Amniotic epithelial cell (primary cell): ENCODE measurements at regions not wholly inside any gene's neighbourhood (a gene's known extent, or its start where the extent isn't known, plus 50 kb on each side); places are given as distances from the start of the nearest gene placed in this dataset.

ENCODE experiments used
- DNase-seq: peaks from one replicate; pipeline ENCODE4 v3.0.0-alpha.2; 2010; ENCODE audit warnings: low read depth

DNA sequence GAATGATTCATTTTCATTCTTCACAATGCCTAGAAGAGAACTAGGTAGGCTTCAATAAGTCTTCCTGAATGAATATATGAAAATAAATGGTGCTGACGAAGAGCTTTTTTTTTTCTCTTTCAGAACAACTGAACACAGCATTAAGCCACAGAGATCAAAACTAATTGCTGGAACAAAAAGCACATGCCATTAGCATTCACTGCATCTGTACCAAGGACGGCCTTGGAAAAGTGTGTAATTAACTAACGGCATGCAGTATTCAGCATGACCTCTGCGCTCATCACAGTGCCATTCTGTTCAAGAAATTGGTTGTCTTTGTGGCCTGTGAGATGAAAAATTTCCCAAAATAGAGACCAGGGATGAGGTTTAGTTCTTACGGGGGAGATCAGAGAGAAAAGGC lies 99.3 kb downstream of the NUDT12 start:
- DNase-seq: no peak

DNA sequence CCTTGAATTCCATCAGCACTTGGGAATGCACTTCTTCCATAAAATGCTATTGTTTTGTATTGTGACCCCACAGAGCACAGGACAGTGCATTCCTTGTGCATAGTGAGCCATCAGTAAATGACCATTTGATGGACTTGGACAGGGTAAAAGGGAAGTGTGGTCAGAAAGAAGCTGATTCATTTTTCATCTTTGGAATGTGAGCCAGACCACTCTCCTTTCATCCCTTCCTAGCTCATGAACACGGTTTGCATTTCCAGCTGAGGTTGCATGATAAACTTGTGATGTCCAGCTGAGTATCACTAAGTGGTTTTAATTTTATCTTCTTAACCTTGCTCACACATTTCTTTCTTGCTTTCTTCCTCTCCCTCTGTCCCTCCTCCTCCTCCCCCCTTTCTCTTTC lies 101.3 kb downstream of the NUDT12 start:
- DNase-seq: peak; percentile 80

DNA sequence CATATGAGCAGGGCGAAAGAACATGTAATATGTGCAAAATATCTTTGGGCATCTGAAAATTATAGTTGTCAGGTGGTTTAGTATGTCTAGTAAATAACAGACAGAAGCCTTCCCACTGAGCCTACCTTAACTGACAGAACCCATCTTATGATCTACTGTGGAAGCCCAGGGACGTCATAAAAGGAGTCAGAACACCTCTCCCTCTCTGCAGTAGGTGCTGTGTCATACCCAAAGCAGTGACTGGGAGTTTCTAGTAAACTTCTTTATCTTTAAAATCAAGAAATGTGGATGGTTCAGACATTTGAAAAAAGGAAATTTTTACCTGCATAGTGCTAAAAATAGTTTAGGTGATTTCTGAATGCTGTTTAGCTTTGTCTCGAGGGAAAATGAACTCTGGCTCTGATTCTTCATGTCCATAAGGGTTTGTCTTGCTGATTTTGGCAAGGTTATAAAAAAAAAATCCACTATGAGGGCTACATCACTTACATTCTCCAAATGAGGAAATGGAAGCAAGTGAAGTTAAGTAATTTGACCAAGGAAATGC lies 104.0 kb downstream of the NUDT12 start:
- DNase-seq: no peak

DNA sequence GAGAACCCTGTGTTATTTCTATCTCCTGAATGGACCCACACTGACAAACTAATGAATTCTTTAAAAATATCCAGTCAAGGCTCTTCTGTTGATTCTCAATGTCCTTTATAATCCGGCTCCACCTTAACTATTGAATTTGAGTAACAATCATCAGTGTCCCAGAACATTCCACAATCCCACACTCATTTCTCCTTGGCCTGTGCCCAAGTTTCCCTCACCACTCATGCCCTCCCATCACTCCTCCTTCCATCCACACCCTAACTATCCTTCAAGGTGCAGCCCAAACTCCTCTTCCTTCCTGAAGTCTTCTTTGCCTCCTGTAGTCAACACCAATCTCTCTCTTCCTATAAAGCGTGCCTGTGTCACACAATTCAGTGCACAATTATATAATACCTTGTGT lies 106.1 kb downstream of the NUDT12 start:
- DNase-seq: no peak

DNA sequence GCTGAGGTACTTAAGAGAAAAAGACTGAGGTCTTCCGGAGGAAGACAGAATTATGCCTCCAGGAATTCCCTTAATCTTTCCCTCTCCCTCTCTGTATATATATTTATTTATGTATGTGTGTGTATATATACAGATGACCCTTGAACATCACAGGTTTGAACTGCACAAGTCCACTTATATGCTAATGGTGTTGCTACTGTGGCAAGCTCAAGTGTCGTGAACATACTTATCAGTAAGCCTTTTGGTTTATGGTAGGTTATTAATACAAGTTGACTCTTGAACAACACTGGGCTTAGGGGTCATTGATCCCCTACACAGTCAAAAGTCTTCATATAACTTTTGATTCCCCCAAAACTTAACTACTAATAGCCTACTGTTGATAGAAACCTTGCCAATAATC lies 106.8 kb downstream of the NUDT12 start:
- DNase-seq: no peak

DNA sequence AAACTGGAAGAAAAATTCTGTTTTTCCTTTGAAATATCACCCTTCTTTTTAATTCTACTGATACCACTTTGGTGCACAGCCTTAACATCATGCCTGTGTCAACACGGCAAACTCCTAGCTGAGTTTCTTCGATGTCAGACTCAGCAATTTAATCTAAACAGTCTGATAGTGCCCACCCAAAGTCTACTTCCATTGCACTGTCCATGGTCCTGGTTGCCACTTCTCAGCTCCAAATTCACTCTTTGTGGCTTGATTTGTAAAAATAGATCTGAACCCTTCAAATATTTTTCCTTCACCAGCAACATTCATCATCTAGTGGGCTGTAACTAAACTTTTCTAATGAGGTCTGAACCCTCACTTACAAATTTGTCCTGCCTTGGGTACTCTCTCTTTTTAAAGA lies 107.8 kb downstream of the NUDT12 start:
- DNase-seq: no peak

DNA sequence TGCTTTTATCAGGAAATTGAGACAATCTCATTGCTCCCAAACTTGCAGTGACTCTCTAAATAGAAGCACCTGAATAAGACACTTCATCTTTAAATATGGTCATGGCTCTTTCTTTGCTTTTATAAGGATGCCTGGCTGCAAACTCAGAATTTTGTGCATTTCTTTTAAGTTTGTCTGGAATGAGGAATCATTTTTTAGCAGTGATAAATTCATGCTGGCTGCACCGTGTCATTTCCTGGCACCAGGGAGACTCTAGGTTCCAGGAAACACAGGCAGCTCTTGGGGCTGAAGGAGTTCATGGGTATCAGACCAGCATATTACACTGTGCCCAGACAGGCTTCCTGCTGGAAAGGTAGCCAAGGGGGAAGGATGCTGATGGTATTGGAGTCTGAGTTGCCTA lies 109.9 kb downstream of the NUDT12 start:
- DNase-seq: no peak

DNA sequence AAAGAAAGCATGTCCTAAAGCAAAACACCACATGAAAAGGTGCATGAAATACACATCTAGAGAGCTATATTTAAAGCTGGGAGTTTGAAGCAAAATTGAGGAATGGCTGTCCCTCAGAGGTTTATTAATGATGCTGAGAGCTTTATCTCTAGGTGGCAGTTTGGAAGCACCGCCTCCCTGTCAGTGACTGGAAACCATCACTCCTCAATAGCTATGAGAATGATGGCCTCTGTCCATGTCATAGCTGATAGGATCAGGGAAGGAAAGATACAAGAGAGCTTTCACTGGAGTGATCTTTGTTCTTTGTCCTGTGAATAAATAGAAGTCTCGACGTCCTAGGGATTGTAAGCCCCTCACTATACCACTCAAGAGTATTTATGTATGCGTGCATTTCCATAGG lies 110.5 kb downstream of the NUDT12 start:
- DNase-seq: no peak

DNA sequence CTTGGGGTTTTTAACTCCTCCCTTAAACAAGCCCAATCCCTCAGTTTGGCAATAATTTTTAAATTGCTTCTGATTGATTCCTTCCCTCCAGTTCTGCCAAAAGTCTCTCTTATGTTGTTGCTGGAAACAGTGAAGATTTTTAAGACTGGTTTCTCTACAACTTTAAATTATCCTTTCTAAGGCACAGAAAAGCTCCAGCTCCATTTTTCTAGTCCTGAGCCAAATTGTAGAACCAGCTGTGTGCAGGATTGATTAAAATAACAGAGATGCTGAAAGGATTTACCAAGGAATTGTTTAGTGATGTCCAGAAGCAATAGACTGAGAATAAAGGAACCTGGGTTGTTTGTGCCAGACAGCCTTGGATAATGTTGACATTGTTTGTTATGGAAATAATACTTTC lies 111.3 kb downstream of the NUDT12 start:
- no peak for DNase-seq

DNA sequence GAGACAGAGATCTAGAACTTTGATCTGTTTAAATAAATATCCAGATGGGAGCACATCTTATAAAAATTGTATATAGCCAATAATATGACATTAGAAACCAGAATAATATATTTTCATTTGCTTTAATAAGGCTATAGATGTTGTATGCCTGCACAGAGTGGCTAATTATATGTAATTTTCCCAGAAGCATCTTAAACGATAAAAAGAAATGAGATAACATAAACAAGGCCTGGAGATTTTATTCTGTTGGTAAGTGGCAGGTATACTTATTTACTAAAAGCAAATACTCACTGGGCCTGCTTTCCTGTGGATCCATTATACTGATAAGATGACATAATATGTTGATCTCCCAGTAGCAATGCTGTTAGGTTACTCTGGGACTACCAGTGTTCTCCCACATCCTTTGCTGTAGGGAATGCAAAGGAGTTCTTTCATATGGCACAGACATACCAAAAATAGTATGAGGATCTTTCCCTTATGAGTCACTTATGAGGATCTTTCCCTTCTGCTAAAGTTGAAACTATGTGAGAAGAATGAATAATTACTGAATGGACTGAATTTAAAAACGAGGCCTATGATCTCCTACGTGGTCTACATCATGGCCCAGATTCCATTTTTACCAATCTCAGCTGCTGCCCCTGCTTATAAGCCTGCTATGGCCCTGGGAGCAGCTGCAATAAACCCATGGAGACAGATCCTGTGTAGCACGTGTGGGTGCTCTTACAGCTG lies 112.1 kb downstream of the NUDT12 start:
- DNase-seq: peak; percentile 79

DNA sequence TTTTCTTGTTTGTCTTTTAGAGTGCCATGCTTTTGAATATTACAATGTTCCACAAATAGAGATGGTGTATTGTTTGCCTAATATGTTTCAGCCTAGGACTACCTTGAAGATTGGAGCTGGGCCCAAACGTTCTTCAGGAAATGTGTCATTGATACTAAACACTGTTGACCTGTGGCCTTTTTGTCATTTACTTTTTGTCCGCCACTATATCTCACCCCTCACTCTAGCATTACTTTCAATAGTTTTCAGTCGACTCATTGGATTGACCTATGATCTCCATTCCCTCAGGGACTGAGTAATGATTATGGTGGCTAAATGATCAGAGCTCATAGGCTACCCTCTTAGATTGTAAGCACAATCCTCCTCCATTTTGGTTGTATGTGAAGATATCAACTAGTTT lies 115.8 kb downstream of the NUDT12 start:
- DNase-seq: no peak

DNA sequence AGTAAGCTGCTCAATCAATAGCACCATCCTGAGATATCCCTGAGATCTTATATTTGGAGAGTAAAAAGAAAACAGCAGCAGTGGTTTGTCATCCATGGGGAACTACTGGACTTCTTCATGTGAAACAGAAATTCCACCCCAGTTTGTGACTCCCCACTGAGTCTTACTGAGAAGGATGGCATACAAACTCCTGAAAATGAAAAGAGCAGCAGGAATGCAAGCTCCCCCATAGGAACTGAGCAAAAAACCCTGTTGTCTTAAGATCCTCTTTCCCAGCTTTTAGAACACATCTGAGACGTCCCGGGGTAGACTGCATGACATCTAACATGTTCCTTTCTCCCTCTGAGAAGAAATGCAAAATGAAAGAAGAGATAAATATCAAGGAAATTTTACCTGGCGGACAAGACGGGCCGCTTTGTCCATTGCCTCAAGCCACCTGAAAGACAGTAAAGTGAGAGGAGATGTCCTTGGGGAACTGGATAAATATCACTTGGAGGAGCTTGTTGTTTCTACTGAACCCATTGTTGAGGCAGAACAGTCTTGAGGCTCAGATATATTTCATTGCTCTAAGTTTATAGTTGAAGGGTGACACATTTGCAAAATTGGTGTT lies 117.1 kb downstream of the NUDT12 start:
- no peak for DNase-seq

DNA sequence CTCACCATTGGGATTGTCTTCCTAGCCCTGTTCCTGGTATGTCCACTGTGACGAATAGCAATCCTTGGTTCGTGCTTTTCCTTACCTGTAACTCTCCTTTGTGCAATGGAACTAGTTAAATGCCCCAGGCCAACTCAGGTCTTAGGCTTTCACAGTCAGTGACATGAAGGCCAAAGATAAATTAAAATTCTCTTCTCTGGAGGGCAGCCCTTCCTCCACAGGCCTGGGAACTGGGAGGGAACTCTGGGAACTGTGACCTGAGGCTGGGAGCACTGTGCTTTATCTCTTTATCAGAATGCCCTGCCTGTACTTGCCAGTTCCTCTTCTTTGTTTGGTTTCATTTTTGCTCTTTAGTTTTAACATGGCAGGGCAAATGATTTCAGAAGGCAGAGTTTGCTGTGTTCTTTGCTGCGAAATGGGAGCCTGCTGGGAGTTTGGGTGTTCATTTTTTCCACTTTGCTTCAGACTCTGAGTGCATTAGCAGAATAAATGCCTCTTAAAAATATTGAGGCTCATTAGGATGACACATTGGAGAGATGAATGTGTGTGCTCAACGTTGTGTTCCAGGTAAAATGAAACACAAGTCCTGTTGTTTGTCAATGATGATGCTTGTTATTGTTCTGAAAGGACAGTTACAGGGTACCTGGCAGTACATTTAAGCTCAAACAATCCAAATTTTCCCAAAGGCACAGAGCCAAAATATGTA lies 118.1 kb downstream of the NUDT12 start:
- no peak for DNase-seq

DNA sequence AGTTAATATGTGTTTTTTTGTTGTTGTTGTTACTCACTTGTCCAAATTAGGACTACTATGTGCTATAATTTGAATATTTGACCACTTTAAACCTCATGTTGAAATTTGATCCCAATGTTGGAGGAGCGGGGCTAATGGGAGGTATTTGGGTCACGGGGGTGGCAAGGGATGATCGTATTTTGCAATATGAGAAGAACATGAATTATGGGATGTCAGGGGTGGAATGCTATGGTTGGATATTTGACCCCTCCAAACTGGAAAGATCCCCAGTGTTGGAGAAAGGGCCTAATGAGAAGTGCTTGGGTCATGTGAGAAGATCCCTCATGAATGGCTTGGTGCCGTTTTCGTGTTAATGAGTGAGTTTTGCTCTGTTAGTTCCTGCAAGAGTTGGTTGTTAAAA lies 119.8 kb downstream of the NUDT12 start:
- no peak for DNase-seq

DNA sequence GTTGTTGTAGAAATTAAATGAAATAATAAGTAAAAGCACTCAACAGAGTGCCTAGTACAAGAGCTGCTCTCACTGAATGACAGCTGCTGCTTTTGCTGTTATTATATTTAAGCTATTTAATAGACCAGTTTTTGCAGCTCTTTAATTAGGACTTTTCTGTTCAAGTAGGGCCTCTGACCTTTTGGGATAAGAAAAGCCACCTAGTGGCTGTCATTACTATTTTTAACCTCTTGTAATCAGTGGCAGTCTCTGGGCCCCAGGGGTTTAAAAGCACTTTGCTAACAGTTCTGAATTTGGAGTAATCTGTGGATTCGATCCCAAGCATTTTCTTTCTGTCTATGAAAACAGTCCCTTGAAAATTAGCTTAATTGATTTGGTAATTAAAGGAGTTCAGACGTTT lies 121.1 kb downstream of the NUDT12 start:
- no peak for DNase-seq

DNA sequence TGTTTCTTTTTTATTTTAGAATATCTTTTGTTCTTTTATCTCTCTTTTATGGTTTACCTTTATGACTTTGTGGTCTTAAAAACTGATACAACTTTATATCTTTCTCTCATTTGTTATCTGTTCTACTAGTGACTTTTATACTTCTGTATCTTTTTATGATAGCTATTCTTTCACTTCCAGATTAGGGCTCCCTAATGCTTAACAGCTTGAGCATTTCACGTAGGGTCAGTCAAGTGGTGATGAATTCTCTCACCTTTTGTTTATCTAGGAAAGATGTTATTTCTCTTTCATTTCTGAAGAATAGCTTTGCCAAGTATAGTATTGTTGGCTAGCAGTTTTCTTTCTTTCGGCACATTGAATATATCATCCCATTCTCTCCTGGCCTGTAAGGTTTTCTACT lies 123.6 kb downstream of the NUDT12 start:
- no peak for DNase-seq

DNA sequence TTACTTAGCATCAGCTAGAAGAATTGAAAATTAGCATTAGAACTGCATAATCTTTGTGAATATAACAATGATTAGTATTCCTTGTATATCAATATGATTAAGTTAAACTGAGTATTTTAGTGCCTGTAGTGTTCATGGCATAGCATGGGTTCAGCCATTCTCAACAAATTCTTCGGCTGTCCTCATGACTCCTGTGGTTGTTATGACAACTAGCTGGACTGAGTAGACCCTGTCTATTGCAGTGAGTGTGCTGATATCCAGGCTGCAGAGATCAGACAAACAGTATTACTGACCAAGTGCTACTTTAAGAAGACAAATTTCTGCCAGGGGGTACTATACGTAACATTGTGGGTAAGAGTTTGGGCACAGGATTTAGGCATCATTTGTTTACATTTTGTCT lies 125.9 kb downstream of the NUDT12 start:
- DNase-seq: no peak

DNA sequence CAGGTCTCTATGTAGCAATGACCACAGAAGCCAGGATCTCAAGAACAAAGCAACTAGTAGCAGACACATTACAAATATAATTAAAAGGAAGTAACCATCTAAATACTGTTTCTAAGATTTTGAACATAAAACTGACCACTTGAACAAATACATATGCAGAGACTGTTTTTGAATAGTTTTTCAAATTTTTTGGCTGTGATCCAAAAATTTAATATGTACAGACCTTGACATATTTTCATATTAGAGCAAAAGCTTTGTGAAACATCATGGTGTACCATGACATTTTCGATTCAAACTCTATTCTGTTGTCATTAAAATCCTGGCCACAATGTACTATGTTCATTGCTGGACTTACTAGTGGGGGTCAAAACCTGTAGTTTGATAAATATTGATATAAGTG lies 126.5 kb downstream of the NUDT12 start:
- no peak for DNase-seq

DNA sequence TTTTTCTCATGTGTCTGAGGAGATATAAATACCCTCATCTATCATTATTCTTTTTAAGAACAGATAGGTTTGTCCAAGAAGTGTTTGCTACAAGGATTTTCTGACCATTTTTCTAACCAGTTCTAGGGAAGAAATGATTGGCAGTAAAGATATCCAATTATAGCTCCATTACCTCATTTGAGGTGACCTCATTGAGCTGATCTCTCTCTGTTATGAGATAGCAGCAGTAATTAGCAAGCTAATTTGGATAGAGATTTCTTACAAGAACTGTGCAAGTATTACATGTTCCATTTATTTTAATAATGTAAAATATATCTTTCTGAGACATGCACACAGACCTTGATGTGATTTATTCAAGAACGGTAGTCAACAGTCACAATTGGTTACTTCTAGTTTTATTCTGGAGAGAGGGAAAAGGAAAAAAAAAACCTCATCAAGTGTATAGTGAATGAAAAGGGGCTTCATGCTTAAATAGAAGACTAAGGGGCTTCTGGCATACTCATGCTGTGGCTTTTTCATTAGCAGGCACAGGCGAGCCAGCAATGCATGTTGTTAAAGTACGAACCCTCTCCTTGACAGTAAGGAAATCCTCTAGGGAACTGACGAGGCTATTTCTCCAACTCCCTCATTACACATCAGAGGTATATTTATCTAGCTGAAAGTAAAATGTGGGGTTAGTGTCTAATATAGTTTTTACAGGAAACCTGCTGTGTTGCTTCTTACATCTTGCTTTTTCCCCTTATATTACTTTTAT lies 127.3 kb downstream of the NUDT12 start:
- no peak for DNase-seq

DNA sequence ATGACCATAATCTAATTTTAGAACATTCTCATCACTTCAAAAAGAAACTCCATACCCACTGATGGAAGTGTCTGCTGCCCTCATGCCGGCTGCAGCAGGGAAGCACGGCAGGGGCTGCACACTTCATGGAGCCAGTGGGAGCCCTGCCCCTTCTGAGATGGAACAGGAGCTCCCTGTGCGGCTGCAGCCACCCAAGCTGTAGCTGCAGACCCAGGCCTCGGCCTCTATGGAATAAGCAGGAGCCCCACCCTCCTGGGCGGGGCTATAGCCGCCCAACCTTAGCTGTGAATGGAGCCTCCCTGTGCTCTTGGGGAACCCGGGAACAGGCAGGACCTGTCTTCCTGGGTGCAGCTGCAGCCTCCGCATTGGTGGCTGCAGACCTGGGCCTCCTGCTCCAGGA lies 128.5 kb downstream of the NUDT12 start:
- no peak for DNase-seq

DNA sequence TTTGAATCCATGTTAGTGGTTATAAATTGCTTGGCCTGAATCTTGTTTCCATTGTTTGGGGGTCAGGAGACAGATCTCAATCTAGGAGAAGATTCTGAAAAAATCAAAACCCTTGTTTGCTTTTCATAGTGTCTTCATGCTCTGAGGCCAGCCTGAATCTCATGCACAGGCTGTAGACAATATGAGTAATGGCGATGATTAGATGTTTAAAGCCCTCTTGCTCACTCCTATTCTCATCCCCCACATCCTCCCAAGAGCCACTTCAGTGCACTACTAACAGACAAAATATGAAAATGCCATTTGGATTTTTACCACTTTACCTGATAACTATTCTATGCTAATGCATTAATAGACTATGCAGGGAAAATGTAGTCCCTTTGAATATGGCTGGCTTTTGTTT lies 129.4 kb downstream of the NUDT12 start:
- DNase-seq: peak; percentile 65

DNA sequence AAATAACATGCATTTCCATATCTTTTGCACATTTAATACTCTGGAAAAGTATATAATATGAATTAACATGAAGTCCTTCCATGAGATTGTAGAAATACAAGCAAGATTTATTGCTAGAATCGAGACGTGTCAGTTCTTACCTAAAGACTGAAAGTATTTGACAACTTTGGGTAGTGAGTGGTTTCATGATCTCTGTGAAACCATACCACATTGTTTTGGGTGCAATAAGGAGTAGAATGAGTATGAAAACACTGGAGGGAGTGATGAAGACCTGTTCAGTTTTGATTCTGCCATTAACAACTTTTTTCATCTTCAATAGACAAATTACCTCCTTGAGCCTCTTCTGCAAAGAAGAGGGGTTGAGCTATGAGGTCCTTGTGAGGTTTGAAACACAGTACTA lies 133.7 kb downstream of the NUDT12 start:
- no peak for DNase-seq
